Adipose tissue (tissue), 3 donors: ENCODE measurements at regions not wholly inside any gene's neighbourhood (a gene's known extent, or its start where the extent isn't known, plus 50 kb on each side); places are given as distances from the start of the nearest gene placed in this dataset.
A peak's percentile ranks its signal among the peaks of the same experiment; 100 is the strongest.
"Not testable (repeated sequence)": the region's sequence is repeated elsewhere in the genome, so short reads cannot be mapped to it uniquely, and the experiment has no call there.

ENCODE experiments used
- H3K27ac ChIP-seq: one replicate; pipeline ENCODE4 v1.5.1; 2013; ENCODE audit warnings: low read depth, low read length
- WGBS, 3 donors: extraction: QIAGEN DNeasy Blood & Tissue Kit; methylation state at CpG; one replicate each; pipeline ENCODE4 v1.1.7; 2013; 5-methylcytosine and 5-hydroxymethylcytosine counted together
- donor health status: healthy with polysubstance abuse.
- donor health status: Bipolar disorder and iron deficiency.
- donor health status: healthy.

DNA sequence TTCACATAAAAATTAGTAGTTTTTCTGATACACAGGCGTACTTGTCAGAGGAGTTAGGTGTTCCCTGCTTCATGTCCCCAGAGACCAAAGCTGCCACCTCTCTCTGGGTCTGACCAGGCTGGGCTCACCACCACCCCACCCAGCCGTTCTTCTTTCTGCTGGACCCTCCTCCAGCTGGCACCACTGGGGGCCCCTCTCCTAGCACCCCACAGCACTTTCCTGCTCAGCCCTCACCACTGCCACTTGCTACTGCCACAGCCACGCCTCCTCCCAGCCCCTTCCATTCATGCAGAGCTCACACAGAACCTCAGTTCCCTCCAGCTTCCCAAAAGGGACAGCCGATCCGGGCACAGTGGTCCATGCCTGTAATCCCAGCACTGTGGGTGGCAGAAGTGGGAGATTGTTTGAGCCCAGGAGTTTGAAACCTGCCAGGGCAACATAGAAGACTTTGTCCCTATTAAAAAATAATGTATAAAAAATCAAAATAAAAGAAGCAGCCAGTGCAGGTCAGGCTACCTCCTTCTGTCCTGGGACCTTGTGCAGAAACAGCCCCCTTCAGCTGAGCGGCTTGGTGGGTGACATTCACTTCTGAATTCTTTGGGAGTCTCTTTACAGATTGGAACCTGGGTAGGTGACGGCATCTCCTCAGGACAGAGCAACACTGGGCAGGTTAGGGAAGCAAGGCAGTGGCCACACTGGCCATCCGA is 208.3 kb downstream of the TOMM20 start:
- no peak overlapping the region for H3K27ac ChIP-seq
- 88 to 95% (median 91%) methylated on average over 8 of the region's 8 CpGs for WGBS, 3 donors

DNA sequence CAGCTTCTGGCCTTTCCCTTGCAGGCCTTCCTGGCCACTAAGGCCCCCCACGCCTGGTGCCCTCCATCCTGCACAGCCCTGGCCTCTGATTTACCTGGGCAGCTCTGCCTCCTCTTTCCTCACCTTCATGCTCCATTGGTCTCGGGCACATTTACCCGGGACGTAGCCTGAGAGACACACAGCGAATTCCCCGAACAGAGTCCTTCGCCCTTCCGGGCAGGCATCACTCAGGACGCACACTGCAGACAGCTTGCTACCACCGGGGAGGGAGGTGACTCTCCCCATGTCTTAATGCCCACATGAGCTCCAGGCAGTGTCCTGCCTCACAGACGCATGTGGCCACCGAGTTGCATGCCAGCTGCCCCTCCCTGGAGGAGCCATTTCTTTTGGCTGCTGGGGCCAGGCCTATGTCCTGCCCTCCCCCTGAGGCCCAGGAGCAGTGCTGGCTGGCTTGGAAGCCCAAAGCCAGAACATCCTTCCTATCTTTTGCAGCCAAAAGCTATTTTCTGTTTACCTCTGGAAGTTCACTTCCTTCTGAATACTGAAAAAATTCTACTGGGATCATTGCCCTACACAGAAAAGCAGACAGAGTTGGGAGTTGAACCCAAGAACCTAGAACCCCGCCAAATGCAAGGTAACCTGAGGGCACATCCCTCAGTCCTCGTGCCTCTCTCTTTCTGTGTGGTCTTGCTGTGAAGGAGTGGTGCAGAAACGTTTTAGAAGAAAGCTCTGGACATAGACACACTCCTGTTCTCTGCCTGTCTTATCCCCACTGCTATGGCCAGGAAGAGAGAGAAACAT is 209.5 kb downstream of the TOMM20 start:
- 54 to 89% (median 60%) methylated on average over 15 of the region's 15 CpGs for WGBS, 3 donors
- peak overlapping the region; percentile 77 for H3K27ac ChIP-seq

DNA sequence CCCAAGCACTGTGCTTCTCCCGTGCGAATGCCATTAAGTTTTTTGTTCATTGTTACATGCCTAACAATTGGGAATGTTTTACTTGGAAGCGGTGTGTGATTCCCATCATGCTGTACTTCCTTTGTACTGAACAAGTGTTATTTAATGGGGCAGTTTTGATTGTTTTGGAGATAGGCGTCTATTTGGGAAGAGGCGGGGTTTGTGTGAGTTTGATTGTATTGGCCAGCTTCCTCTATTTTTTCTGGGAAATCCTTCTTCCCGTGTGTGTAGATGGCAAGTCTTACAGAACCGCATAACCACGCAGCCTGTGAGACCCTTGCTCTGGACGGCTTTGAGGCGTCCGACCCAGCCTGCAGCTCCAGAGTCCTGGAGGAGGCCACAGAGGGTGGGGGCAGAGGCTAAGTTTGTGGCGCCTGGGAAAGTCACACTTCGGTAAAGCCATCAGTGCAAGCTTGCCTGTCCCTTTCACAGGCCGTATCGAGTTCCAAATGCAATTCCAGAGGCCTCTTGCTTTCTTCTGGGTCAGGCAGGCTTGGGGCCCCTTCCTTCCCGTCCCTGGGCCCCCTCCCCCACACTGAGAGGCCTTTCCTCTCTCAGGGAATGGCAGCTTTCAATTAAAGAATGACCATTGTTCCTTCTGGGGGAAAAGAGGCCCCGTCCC is 210.3 kb downstream of the TOMM20 start:
- H3K27ac ChIP-seq = peak overlapping the region; percentile 77
- 26 to 39% (median 37%) methylated on average over 17 of the region's 17 CpGs for WGBS, 3 donors

DNA sequence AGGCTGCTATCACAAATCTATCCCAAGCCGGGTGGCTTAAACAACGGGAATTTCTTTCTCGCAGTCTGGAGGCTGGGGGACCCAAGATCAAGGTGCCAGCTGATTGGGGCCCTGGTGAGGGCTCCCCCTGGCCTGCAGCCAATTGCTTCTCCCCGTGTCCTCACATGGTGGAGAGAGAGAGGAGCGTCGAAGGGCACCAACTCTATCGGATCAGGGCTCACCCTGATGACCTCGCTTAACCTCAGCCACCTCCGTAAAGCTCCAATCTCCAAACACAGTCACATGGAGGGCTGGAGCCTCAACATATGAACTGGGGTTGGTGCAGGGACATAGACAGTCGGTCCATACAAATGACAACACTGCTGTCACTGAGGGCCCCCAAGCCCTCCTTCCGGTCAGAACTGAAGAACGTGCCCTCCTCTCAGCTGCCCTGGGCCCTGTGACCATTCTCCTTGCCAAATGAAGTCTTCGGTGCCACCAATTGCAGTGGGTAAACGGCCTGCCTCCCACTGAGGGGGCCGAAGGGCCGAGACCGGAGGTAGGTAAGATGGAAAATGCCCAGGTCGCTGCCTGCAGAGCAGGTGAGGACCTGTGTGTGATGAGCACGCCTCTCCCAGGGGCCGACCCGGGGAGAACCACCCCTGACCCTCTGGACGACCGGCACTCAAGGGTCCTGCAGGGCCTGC is 211.0 kb downstream of the TOMM20 start:
- peak overlapping the region; percentile 21 for H3K27ac ChIP-seq
- WGBS, 3 donors = 82 to 84% (median 84%) methylated on average over 23 of the region's 23 CpGs

DNA sequence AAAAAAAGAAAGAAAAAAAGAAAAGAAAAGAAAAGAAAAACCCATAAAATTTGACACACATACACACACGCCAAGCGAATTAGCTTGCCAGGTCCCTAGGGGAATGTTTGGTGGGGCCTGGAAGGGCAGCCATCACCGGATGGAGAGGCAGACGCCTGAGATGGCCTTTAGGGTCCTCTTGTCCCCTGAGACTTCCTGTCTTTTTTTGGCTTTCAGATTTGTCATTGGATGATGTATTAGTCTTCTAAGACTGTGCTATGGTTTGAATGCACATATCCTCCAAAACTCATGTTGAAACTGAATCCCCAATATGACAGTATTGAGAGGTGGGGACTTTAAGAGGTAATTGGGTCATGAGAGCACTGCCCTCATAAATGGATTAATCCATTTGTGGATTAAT is 211.8 kb downstream of the TOMM20 start:
- WGBS, 3 donors = 65 to 88% (median 67%) methylated on average over 4 of the region's 4 CpGs
- no peak overlapping the region for H3K27ac ChIP-seq

DNA sequence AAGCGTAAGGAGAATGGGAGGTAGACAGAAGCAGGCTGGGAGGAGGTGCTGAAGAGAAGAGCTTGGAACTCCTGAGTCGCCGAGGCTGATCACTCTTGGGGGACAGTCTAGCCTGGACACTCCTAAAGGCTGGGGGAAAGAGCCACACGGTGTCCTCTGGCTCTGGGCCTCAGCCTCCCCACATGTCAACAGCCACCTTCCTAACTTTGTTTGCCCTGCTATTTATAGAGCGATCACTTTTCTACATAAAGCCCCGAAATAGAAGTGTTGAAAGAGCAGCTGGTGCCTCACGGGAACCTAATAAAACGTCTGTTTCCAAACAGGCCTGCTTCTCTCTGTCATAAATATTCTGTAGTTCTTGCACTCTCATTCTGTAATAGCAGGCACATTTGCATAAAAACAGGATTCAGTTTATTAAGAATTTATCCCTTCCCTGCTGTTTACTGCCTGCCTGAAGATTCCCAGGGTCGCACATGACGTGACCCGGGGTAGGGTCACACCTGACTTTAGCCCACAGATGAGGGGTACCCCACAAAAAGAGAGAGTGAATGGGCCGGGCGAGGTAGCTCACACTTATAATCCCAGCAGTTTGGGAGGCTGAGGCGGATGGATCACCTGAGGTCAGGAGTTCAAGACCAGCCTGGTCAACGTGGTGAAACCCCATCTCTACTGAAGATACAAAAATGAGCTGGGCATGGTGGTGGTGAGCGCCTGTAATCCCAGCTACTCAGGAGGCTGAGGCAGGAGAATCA is 212.5 kb downstream of the TOMM20 start:
- 50 to 66% (median 62%) methylated on average over 16 of the region's 16 CpGs for WGBS, 3 donors

DNA sequence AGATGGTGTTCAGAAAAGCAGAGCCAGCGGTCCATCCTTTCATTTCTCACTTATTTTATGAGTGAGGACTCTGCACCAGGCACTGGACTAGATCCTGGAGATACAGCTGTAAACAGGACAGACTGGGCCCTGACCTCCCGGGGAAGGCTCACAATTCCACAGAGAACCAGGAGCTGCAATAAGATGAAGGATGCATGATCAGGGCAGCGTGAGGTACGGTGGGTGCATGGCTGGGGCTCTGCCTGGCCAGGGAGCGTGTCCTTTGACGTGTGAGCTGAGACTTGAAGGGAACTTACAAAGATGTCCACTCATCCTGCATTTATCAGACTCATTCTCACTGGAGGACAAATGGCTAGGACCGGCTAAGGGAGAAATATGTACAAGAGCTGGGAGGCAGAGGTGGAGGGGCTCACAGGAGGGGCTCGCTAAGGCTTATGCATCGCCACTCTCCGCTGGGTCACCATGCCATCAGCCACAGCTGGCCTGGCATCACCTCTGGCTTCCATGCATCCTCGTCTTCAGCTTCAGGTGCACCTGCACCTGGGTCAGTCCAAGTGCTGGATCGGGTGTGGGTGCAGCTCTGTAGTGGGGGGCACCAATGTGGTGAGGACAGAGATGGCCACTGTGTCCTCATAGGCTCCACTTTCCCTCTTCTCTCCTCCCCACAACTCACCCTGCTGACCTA is 213.9 kb downstream of the TOMM20 start:
- 96 to 98% (median 98%) methylated on average over 12 of the region's 12 CpGs for WGBS, 3 donors
- no peak overlapping the region for H3K27ac ChIP-seq

More for the DNA sequence above, 212.5 kb downstream of the TOMM20 start:
- H3K27ac ChIP-seq = no peak overlapping the region

DNA sequence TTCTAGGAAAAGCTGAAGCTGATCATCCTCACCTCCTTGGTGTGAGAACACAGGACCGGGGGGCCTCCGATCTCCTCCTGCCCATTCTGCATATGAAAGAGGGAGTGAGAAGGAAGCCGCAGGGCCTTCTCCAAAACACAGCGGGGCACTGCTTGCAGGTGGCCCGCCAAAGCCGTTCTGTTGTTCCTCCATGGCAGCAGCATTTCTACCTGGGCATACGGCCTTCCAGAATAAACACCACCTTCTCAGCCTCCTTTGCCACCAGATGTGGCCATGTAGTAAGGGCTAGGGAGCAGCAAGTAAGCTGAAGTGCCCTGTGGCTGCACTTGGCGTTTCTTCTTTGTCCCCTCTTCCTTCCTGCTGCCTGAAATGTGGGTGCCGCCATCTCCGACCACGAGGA is 214.9 kb downstream of the TOMM20 start:
- no peak overlapping the region for H3K27ac ChIP-seq
- WGBS, 3 donors = 85 to 94% (median 89%) methylated on average over 11 of the region's 11 CpGs

DNA sequence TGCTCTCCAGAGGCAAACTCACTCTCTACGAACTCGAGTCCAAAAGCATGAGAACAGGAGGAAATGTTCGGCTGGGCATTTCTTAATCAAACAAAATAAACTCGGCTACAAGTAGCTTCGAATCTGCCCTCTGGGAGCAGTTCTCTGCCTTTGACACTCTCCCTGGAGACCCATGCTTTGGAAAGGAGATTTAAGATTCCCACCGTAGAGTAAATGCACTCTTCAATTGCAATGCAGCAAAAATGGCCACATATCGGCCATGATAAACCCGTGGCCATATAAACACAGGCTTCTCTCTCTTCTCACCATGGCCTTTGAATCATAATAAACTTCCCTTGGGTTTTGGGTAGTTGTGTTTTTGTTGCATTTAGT is 215.4 kb downstream of the TOMM20 start:
- no peak overlapping the region for H3K27ac ChIP-seq
- 54 to 65% (median 55%) methylated on average over 8 of the region's 8 CpGs for WGBS, 3 donors

DNA sequence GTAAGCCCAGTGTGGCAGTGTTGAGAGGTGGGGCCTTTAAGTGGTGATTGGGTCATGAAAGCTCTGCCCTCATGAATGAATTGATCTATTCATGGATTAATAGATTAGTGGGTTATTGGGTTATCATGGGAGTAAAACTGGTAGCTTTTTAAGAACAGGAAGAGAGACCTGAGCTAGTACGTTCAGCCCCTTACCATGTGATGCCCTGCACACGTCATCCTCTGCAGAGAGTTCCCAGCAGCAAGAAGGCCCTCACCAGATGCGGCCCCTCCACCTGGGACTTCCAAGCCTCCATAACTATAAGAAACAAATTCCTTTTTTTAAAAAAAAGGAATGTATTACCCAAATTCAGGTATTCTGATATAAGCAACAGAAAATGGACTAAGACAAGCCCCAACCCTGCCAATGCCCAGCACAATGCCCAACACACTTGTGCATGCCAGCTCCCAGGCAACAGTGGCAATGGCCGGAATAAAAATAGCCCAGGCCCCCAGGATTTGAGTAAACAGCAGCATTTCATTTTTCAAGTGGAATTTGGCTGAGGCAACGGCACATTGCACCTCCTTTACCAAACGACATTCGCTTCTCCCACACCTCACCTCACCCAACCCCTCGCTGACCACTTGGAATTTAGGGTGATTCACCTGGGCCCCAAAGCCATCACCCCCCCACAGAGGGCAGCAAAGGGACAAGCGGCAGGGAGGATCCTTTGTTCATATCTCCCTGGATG is 215.9 kb downstream of the TOMM20 start:
- no peak overlapping the region for H3K27ac ChIP-seq
- 49 to 73% (median 71%) methylated on average over 9 of the region's 9 CpGs for WGBS, 3 donors

DNA sequence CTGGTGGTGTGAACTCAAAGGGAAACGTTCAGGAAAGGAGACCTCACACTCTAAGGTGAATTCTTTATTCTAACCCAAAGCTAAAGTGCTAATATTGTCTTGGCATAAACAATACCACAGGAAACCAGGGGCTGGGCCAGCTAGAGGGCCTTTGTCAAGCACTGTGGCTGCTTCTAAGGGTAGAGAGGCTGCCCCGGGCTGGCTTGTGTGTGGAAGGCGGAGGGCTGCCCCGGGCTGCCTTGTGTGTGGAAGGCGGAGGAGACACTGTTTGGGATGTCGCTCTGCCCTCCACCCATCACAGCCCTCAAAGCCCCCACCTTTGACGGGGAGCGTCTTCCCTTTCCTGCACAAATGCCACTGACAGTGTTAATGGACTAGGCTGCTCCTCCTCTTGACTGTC is 216.8 kb downstream of the TOMM20 start:
- WGBS, 3 donors = 51 to 69% (median 51%) methylated on average over 8 of the region's 8 CpGs
- no peak overlapping the region for H3K27ac ChIP-seq

DNA sequence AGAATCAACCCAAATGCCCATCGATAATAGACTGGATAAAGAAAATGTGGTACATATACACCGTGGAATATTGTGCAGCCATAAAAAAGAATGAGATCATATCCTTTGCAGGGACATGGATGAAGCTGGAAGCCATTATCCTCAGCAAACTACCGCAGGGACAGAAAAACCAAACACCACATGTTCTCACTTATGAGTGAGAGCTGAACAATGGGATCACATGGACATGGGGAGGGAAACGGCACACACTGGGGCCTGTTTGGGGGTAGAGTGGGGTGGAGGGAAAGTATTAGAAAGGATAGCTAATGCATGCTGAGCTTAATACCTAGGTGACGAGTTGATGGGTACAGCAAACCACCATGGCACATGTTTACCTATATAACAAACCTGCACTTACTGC is 217.5 kb downstream of the TOMM20 start:
- H3K27ac ChIP-seq = not testable (repeated sequence)
- 89 to 97% (median 89%) methylated on average over 5 of the region's 5 CpGs for WGBS, 3 donors

DNA sequence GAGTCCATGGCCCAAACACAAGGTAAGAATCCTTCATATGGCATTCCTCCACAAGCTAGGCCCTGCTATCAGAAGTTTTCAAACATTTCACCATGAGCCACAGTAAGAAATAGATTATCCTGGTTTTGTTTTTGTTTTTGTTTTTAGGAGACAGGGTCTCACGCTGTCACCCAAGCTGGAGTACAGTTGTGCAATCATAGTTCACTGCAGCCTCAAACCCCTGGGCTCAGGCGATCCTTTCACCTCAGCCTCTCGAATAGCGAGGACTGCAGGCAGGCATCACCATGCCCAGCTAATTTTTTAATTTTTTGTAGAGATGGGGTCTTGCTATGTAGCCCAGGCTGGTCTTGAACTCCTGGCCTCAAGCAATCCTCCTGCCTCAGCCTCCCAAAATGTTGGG is 218.8 kb downstream of the TOMM20 start:
- WGBS, 3 donors = 94 to 96% (median 96%) methylated on average over 4 of the region's 4 CpGs
- no peak overlapping the region for H3K27ac ChIP-seq

DNA sequence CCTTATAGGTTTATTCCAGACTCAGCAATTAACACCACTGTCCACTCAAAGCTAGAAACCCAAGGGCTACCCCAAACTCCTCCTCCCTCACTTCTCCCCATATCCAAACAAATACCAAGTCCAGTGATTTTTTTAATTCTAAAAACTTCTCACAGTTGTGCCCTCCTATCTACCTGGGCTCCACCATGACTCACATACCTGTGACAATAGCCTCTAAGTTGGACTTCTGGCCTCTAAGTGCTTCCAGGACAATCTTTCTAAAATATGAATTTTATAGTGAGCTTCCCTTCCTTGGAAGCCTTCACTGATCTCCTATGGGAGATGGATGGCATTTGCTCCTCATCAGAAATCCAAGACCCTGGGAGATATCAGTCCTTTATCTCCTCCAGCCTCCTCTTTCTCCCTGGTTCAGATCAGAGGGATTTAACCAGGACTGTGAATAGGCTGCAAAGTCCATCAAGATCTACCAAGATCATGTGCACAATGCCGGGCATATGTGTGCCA is 219.3 kb downstream of the TOMM20 start:
- no peak overlapping the region for H3K27ac ChIP-seq
- WGBS, 3 donors = 96 to 100% (median 97%) methylated on average over 1 of the region's 1 CpG

DNA sequence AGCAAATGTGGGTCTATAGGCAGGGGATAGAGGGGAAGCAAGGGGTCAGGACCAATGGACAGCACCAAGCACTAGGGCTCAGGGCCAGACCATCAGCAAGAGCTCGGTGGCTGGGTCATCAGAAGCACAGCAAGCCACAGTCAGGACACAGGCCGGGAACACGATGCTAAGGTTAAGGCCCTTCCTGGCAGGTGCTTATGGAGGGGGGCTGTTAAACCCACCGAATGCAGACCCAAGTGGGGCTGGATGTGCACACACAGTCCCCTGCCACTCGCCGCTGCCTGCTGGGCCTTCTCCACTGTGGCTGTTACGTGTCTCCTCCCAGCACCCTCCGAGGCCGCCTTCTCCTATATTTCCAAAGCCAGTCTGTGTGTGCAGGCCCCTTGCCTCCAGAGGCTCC is 220.1 kb downstream of the TOMM20 start:
- WGBS, 3 donors = 88 to 93% (median 92%) methylated on average over 8 to 9 of the region's 9 CpGs
- H3K27ac ChIP-seq = no peak overlapping the region

DNA sequence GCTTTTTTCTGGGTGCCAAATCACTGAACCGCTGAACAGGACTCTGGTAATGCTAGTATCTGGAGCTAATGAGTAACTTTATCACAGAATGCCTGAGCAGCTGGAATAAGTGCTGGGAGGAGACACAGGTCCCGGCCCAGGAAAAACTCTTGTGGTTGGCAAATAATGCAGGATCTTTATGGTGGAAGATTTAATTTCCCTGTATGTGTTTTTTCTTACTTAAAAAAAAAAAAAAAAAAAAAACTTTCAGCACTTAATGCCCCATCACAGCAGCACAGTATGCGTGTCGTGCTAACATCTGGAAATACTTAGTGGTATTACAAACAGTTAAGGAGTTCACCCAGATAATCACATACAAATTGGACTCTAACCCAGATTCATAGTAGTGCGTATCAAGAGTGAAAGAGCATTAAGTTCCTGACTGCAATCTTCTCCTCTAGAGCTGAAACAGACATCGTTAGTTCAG is 220.7 kb downstream of the TOMM20 start:
- WGBS, 3 donors = 23 to 64% (median 56%) methylated on average over 6 of the region's 6 CpGs
- no peak overlapping the region for H3K27ac ChIP-seq
